Fibroblast of skin of left quadriceps (primary cell): ENCODE measurements at regions not wholly inside any gene's neighbourhood (a gene's known extent, or its start where the extent isn't known, plus 50 kb on each side); places are given as distances from the start of the nearest gene placed in this dataset.
"Not testable (repeated sequence)": the region's sequence is repeated elsewhere in the genome, so short reads cannot be mapped to it uniquely, and the experiment has no call there.

Experiments used
- DNase-seq, 2 experiments: peaks; one replicate each; pipeline ENCODE4 v3.0.0-alpha.2; 2013; ENCODE audit warnings: low read depth in 2 of 2

- DNase-seq = not testable (repeated sequence)
These were observed 328.1 kb downstream of the BCL2L11 start for GRCh38 chr2:111448796-111449195.

GRCh38 chr2:111450526-111450925 is 329.8 kb downstream of the BCL2L11 start:
- not testable (repeated sequence) for DNase-seq

GRCh38 chr2:111451692-111452199 is 331.0 kb downstream of the BCL2L11 start:
- DNase-seq = not testable (repeated sequence)

GRCh38 chr2:111452208-111452607 is 331.5 kb downstream of the BCL2L11 start:
- not testable (repeated sequence) for DNase-seq

- DNase-seq = not testable (repeated sequence)
These were observed 332.6 kb downstream of the BCL2L11 start for GRCh38 chr2:111453308-111453707.

- not testable (repeated sequence) for DNase-seq
These were observed 333.1 kb downstream of the BCL2L11 start for GRCh38 chr2:111453816-111454215.

- peak in 1 of 2 experiments; percentile 27 for DNase-seq
These were observed 333.7 kb downstream of the BCL2L11 start for GRCh38 chr2:111454404-111454803.

GRCh38 chr2:111455016-111456015 is 334.6 kb downstream of the BCL2L11 start:
- not testable (repeated sequence) for DNase-seq

- DNase-seq = not testable (repeated sequence)
These were observed 336.5 kb downstream of the BCL2L11 start for GRCh38 chr2:111457191-111457590.

GRCh38 chr2:111460901-111461300 is 340.2 kb downstream of the BCL2L11 start:
- DNase-seq = not testable (repeated sequence)

- DNase-seq = not testable (repeated sequence)
These were observed 341.1 kb downstream of the BCL2L11 start for GRCh38 chr2:111461831-111462230.

- not testable (repeated sequence) for DNase-seq
These were observed 341.9 kb downstream of the BCL2L11 start for GRCh38 chr2:111462572-111462971.

- not testable (repeated sequence) for DNase-seq
These were observed 342.6 kb downstream of the BCL2L11 start for GRCh38 chr2:111463238-111463848.

GRCh38 chr2:111463956-111464355 is 343.2 kb downstream of the BCL2L11 start:
- DNase-seq = not testable (repeated sequence)

GRCh38 chr2:111464367-111464766 is 343.7 kb downstream of the BCL2L11 start:
- not testable (repeated sequence) for DNase-seq

- not testable (repeated sequence) for DNase-seq
These were observed 344.8 kb downstream of the BCL2L11 start for GRCh38 chr2:111465521-111465920.

GRCh38 chr2:111466744-111467143 is 346.0 kb downstream of the BCL2L11 start:
- DNase-seq = not testable (repeated sequence)

GRCh38 chr2:111470924-111471323 is 350.2 kb downstream of the BCL2L11 start:
- DNase-seq = not testable (repeated sequence)

- DNase-seq = not testable (repeated sequence)
These were observed 351.2 kb downstream of the BCL2L11 start for GRCh38 chr2:111471791-111472530.

- not testable (repeated sequence) for DNase-seq
These were observed 352.2 kb downstream of the BCL2L11 start for GRCh38 chr2:111472844-111473403.

- DNase-seq = not testable (repeated sequence)
These were observed 352.8 kb downstream of the BCL2L11 start for GRCh38 chr2:111473522-111473921.
